Glutamatergic neuron (in vitro differentiated cells): ENCODE measurements at regions not wholly inside any gene's neighbourhood (a gene's known extent, or its start where the extent isn't known, plus 50 kb on each side); places are given as distances from the start of the nearest gene placed in this dataset.
"Not testable (repeated sequence)": the region's sequence is repeated elsewhere in the genome, so short reads cannot be mapped to it uniquely, and the experiment has no call there.

Source experiments
- DNase-seq: peaks from one replicate; pipeline ENCODE4 v3.0.0; 2022
- H3K27ac Mint-ChIP-seq: one replicate; pipeline ENCODE4 v1.8.0; 2020; ENCODE audit warnings: mild to moderate bottlenecking, mixed read lengths, inconsistent platforms; ENCODE audit not compliant: unreplicated experiment
- H3K27me3 Mint-ChIP-seq: one replicate; pipeline ENCODE4 v1.8.0; 2020; ENCODE audit warnings: mild to moderate bottlenecking, moderate library complexity, mixed read lengths, inconsistent platforms; ENCODE audit not compliant: unreplicated experiment
- H3K36me3 Mint-ChIP-seq: one replicate; pipeline ENCODE4 v1.8.0; 2020; ENCODE audit warnings: mild to moderate bottlenecking, mixed read lengths, inconsistent platforms; ENCODE audit not compliant: unreplicated experiment
- H3K4me1 Mint-ChIP-seq: one replicate; pipeline ENCODE4 v1.8.0; 2020; ENCODE audit warnings: mild to moderate bottlenecking, low read depth, mixed read lengths, inconsistent platforms; ENCODE audit not compliant: unreplicated experiment
- H3K4me3 Mint-ChIP-seq: one replicate; pipeline ENCODE4 v1.8.0; 2020; ENCODE audit warnings: mild to moderate bottlenecking, mixed read lengths, inconsistent platforms; ENCODE audit not compliant: unreplicated experiment
- H3K9me3 Mint-ChIP-seq: one replicate; pipeline ENCODE4 v1.8.0; 2020; ENCODE audit warnings: mild to moderate bottlenecking, moderate library complexity, mixed read lengths, inconsistent platforms; ENCODE audit not compliant: unreplicated experiment
- CTCF ChIP-seq: fragments of 200-600 bp; sonication (generic); IDR thresholded peaks from one replicate; pipeline ENCODE4 v1.5.0; 2021; ENCODE audit not compliant: partially characterized antibody, unreplicated experiment

- no peaks in the 10 kb centered on the region for H3K4me1 Mint-ChIP-seq
- H3K9me3 Mint-ChIP-seq, result no peaks in the 10 kb centered on the region
These were observed 1267.8 kb downstream of the SUCLG1 start for GRCh38 chr2:83191316-83191715.

GRCh38 chr2:83186105-83186760, 1272.8 kb downstream of the SUCLG1 start:
- no peak for DNase-seq
- H3K9me3 Mint-ChIP-seq, result no peaks in the 10 kb centered on the region
- no peak for TF ChIP-seq CTCF
- no peak overlapping the region for H3K27ac Mint-ChIP-seq
- no peaks in the 10 kb centered on the region for H3K36me3 Mint-ChIP-seq
- no peaks in the 10 kb centered on the region for H3K27me3 Mint-ChIP-seq
- no peaks in the 10 kb centered on the region for H3K4me1 Mint-ChIP-seq
- H3K4me3 Mint-ChIP-seq, result no peak overlapping the region

More at GRCh38 chr2:83191316-83191715, 1267.8 kb downstream of the SUCLG1 start:
- TF ChIP-seq CTCF, result no peak
- DNase-seq, result no peak
- no peak overlapping the region for H3K27ac Mint-ChIP-seq
- H3K27me3 Mint-ChIP-seq, result no peaks in the 10 kb centered on the region
- H3K4me3 Mint-ChIP-seq, result no peak overlapping the region
- no peaks in the 10 kb centered on the region for H3K36me3 Mint-ChIP-seq

- H3K4me1 Mint-ChIP-seq, H3K36me3 Mint-ChIP-seq, H3K9me3 Mint-ChIP-seq, H3K27ac Mint-ChIP-seq, H3K27me3 Mint-ChIP-seq, DNase-seq, H3K4me3 Mint-ChIP-seq: not testable (repeated sequence)
These were observed 1278.1 kb downstream of the SUCLG1 start for GRCh38 chr2:83180862-83181530.

GRCh38 chr2:83176539-83176938, 1282.5 kb downstream of the SUCLG1 start:
- no peaks in the 10 kb centered on the region for H3K9me3 Mint-ChIP-seq
- TF ChIP-seq CTCF, result no peak
- H3K27ac Mint-ChIP-seq, result no peak overlapping the region
- DNase-seq, result no peak
- no peaks in the 10 kb centered on the region for H3K4me1 Mint-ChIP-seq
- no peak overlapping the region for H3K4me3 Mint-ChIP-seq
- no peaks in the 10 kb centered on the region for H3K36me3 Mint-ChIP-seq
- no peaks in the 10 kb centered on the region for H3K27me3 Mint-ChIP-seq

- H3K4me1 Mint-ChIP-seq, result no peaks in the 10 kb centered on the region
- no peak for TF ChIP-seq CTCF
- no peak for DNase-seq
These were observed 1286.2 kb downstream of the SUCLG1 start for GRCh38 chr2:83172841-83173240.

More at GRCh38 chr2:83172841-83173240, 1286.2 kb downstream of the SUCLG1 start:
- Mint-ChIP-seq H3K36me3 (no peaks in the 10 kb centered on the region), H3K27ac (no peak overlapping the region), H3K4me3 (no peak overlapping the region), H3K9me3 (no peaks in the 10 kb centered on the region), H3K27me3 (no peaks in the 10 kb centered on the region)
